ENCODE measurements at regions not wholly inside any gene's neighbourhood (a gene's known extent, or its start where the extent isn't known, plus 50 kb on each side); places are given as distances from the start of the nearest gene placed in this dataset.

GRCh38 chr1:216884614-216885229, 161.5 kb upstream of the ESRRG start:
- H4K20me1 ChIP-seq (ENCODE audit: insufficient read depth, low read length, poor library complexity, severe bottlenecking): no peaks in the 10 kb centered on the region
- H3K4me2 ChIP-seq (ENCODE audit: low read depth, low read length, poor library complexity, severe bottlenecking): no peak overlapping the region
- H3K27me3 ChIP-seq (ENCODE audit: insufficient read depth, low read length, poor library complexity, severe bottlenecking): no peaks in the 10 kb centered on the region
- no peak overlapping the region for H2AFZ ChIP-seq (ENCODE audit: low read length)
- no peaks in the 10 kb centered on the region for H3F3A ChIP-seq (ENCODE audit: low read depth)
- H3K9me3 ChIP-seq (ENCODE audit: insufficient read depth, low read depth, low read length): no peaks in the 10 kb centered on the region
- no peaks in the 10 kb centered on the region for H3K4me1 ChIP-seq (ENCODE audit: insufficient read depth, low read length, poor library complexity, severe bottlenecking)
- H3K9me2 ChIP-seq (replicated peaks; ENCODE audit: low read depth, low read length): no peaks in the 10 kb centered on the region
- no peaks in the 10 kb centered on the region for H3K79me2 ChIP-seq (ENCODE audit: insufficient read depth, low read length)
- H3K9ac ChIP-seq (ENCODE audit: low read depth, low read length, poor library complexity, severe bottlenecking): no peak overlapping the region
- H3K36me3 ChIP-seq (ENCODE audit: insufficient read depth, low read length): no peaks in the 10 kb centered on the region
- TF ChIP-seq CTCF (conservative IDR thresholded peaks at IDR 0.05; ENCODE audit: low read length) (no peak), EZH2phosphoT487 (IDR thresholded peaks at IDR 0.05; ENCODE audit: borderline replicate concordance) (no peak)
- H3K4me3 ChIP-seq (ENCODE audit: low read length, poor library complexity, severe bottlenecking): no peak overlapping the region

DNA sequence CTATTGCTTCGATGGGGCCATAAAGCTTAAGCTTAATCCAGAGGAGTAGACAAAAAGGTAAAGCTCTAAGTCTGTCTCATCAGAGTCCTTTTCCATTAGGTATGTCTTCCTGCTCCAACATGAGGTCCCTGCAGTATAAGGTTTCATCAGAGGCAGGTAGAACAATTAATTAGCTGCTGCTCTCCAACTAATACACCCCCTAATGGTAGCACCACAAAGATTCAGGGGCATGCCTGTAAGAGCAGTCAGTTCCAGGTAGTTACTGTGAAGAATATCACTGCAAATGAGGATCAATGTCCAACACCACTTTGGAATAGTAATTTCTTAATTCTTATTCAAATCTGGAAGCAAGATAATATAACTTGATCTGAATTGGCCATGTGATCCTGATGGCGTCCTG, 160.3 kb upstream of the ESRRG start:
- no peaks in the 10 kb centered on the region for H3K36me3 ChIP-seq (ENCODE audit: insufficient read depth, low read length)
- no peak overlapping the region for H3K4me2 ChIP-seq (ENCODE audit: low read depth, low read length, poor library complexity, severe bottlenecking)
- no peak overlapping the region for H2AFZ ChIP-seq (ENCODE audit: low read length)
- H3K9ac ChIP-seq (ENCODE audit: low read depth, low read length, poor library complexity, severe bottlenecking): no peak overlapping the region
- no peaks in the 10 kb centered on the region for H3F3A ChIP-seq (ENCODE audit: low read depth)
- no peaks in the 10 kb centered on the region for H3K79me2 ChIP-seq (ENCODE audit: insufficient read depth, low read length)
- H3K4me3 ChIP-seq (ENCODE audit: low read length, poor library complexity, severe bottlenecking): no peak overlapping the region
- TF ChIP-seq CTCF (conservative IDR thresholded peaks at IDR 0.05; ENCODE audit: low read length) (no peak), EZH2phosphoT487 (IDR thresholded peaks at IDR 0.05; ENCODE audit: borderline replicate concordance) (no peak)
- no peaks in the 10 kb centered on the region for H3K4me1 ChIP-seq (ENCODE audit: insufficient read depth, low read length, poor library complexity, severe bottlenecking)
- no peaks in the 10 kb centered on the region for H4K20me1 ChIP-seq (ENCODE audit: insufficient read depth, low read length, poor library complexity, severe bottlenecking)
- no peaks in the 10 kb centered on the region for H3K9me3 ChIP-seq (ENCODE audit: insufficient read depth, low read depth, low read length)
- H3K9me2 ChIP-seq (replicated peaks; ENCODE audit: low read depth, low read length): no peaks in the 10 kb centered on the region
- H3K27me3 ChIP-seq (ENCODE audit: insufficient read depth, low read length, poor library complexity, severe bottlenecking): no peaks in the 10 kb centered on the region

DNA sequence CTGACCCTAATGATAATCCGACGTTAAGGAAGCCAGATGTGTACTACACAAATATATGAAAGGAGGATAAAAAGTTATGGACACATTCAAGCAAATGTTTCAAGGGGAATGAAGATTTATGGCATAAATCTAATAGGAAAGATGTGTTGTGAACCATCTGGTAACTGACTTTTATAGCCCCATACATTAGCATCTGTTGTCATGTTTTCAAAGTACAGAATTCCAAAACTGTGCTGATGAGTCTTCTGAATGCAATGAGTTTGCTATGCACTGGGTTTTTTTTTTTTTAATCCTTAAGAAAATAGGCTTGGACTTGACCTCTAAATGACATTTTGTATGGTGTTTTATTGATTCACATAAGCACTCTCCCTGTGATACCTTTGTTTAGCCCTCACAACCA, 158.5 kb upstream of the ESRRG start:
- Histone ChIP-seq H4K20me1 (ENCODE audit: insufficient read depth, low read length, poor library complexity, severe bottlenecking) (no peaks in the 10 kb centered on the region), H3K79me2 (ENCODE audit: insufficient read depth, low read length) (no peaks in the 10 kb centered on the region), H2AFZ (ENCODE audit: low read length) (no peak overlapping the region), H3K27me3 (ENCODE audit: insufficient read depth, low read length, poor library complexity, severe bottlenecking) (no peaks in the 10 kb centered on the region), H3F3A (ENCODE audit: low read depth) (no peaks in the 10 kb centered on the region), H3K4me2 (ENCODE audit: low read depth, low read length, poor library complexity, severe bottlenecking) (no peak overlapping the region), H3K4me3 (ENCODE audit: low read length, poor library complexity, severe bottlenecking) (no peak overlapping the region), H3K9me3 (ENCODE audit: insufficient read depth, low read depth, low read length) (no peaks in the 10 kb centered on the region), H3K9me2 (replicated peaks; ENCODE audit: low read depth, low read length) (no peaks in the 10 kb centered on the region), H3K9ac (ENCODE audit: low read depth, low read length, poor library complexity, severe bottlenecking) (no peak overlapping the region), H3K4me1 (ENCODE audit: insufficient read depth, low read length, poor library complexity, severe bottlenecking) (no peaks in the 10 kb centered on the region), H3K36me3 (ENCODE audit: insufficient read depth, low read length) (no peaks in the 10 kb centered on the region)
- no peak for TF ChIP-seq EZH2phosphoT487 (IDR thresholded peaks at IDR 0.05; ENCODE audit: borderline replicate concordance)
- TF ChIP-seq CTCF (conservative IDR thresholded peaks at IDR 0.05; ENCODE audit: low read length): no peak

All from Loucy (cell line).